Neural cell (in vitro differentiated cells): ENCODE measurements at regions not wholly inside any gene's neighbourhood (a gene's known extent, or its start where the extent isn't known, plus 50 kb on each side); places are given as distances from the start of the nearest gene placed in this dataset.

Experiments
- H2AFZ ChIP-seq: fragments of 200-600, 300-800 bp; sonication (generic), shearing (Covaris generic); 2 replicates; pipeline ENCODE4 v1.6.0; 2014; ENCODE audit warnings: low read depth, mild to moderate bottlenecking, antibody characterized with exemption, low read length, moderate library complexity
- H3F3A ChIP-seq: fragments of 200-600 bp; shearing (Covaris generic); 2 replicates; pipeline ENCODE4 v1.6.1; 2016; ENCODE audit warnings: mild to moderate bottlenecking, moderate library complexity, mixed read lengths, antibody characterized with exemption, low read length; ENCODE audit not compliant: insufficient read depth, poor library complexity, severe bottlenecking
- H3K27ac ChIP-seq: fragments of 200-600, 300-800 bp; sonication (generic), shearing (Covaris generic); 2 replicates; pipeline ENCODE4 v1.5.1; 2014; ENCODE audit warnings: mild to moderate bottlenecking, low read length, moderate library complexity
- H3K27me3 ChIP-seq: fragments of 300-800, 200-600 bp; sonication (generic), shearing (Covaris generic); 2 replicates; pipeline ENCODE4 v1.6.0; 2014; ENCODE audit warnings: mild to moderate bottlenecking, low read depth, low read length, moderate library complexity; ENCODE audit not compliant: insufficient read depth
- H3K36me3 ChIP-seq: fragments of 300-800, 200-600 bp; sonication (generic), shearing (Covaris generic); 2 replicates; pipeline ENCODE4 v1.5.1; 2014; ENCODE audit warnings: mild to moderate bottlenecking, antibody characterized with exemption, low read length, moderate library complexity; ENCODE audit not compliant: insufficient read depth
- H3K4me2 ChIP-seq: fragments of 300-800, 200-600 bp; sonication (generic), shearing (Covaris generic); 2 replicates; pipeline ENCODE4 v1.6.0; 2014; ENCODE audit warnings: mild to moderate bottlenecking, low read length
- H3K4me3 ChIP-seq: fragments of 300-800, 200-600 bp; sonication (generic), shearing (Covaris generic); 2 replicates; pipeline ENCODE4 v1.5.1; 2014; ENCODE audit warnings: mild to moderate bottlenecking, low read length, moderate library complexity
- H3K79me2 ChIP-seq: fragments of 200-600 bp; shearing (Covaris generic); replicated peaks from 2 replicates; pipeline ENCODE4 v1.6.0; 2014; ENCODE audit warnings: mild to moderate bottlenecking, low read length, moderate library complexity; ENCODE audit not compliant: insufficient read depth
- H3K9ac ChIP-seq: fragments of 300-800, 200-600 bp; sonication (generic), shearing (Covaris generic); 2 replicates; pipeline ENCODE4 v1.6.1; 2016; ENCODE audit warnings: mild to moderate bottlenecking, low read length, mixed read lengths
- H3K9me2 ChIP-seq: fragments of 200-600 bp; shearing (Covaris generic); 2 replicates; pipeline ENCODE4 v1.6.1; 2016; ENCODE audit warnings: mild to moderate bottlenecking, low read length, mixed read lengths; ENCODE audit not compliant: insufficient read depth
- H3K9me3 ChIP-seq: fragments of 200-600, 300-800 bp; sonication (generic), shearing (Covaris generic); 2 replicates; pipeline ENCODE4 v1.6.1; 2016; ENCODE audit warnings: mild to moderate bottlenecking, mixed run types, low read length, moderate library complexity, mixed read lengths
- H4K20me1 ChIP-seq: fragments of 200-600 bp; shearing (Covaris generic); 2 replicates; pipeline ENCODE4 v1.6.1; 2016; ENCODE audit warnings: mild to moderate bottlenecking, mixed run types; ENCODE audit not compliant: insufficient read depth
- CTCF ChIP-seq: fragments of 450-650 bp; IDR thresholded peaks from 2 replicates; pipeline ENCODE4 v1.5.1; 2014; ENCODE audit warnings: antibody characterized with exemption, mild to moderate bottlenecking, moderate library complexity; ENCODE audit not compliant: poor library complexity, severe bottlenecking
- EP300 ChIP-seq: fragments of 450-650 bp; conservative IDR thresholded peaks from 2 replicates; pipeline ENCODE4 v1.6.1; 2014; ENCODE audit warnings: antibody characterized with exemption, mild to moderate bottlenecking, moderate library complexity; ENCODE audit not compliant: poor library complexity, severe bottlenecking
- EZH2 ChIP-seq: fragments of 200-600, 300-800 bp; shearing (Covaris generic), sonication (generic); IDR thresholded peaks from 2 replicates; pipeline ENCODE4 v1.6.1; 2014; ENCODE audit warnings: antibody characterized with exemption, low read length, borderline replicate concordance, mild to moderate bottlenecking; ENCODE audit not compliant: insufficient read depth, poor library complexity, severe bottlenecking
- MXI1 ChIP-seq: fragments of 450-650 bp; conservative IDR thresholded peaks from 2 replicates; pipeline ENCODE4 v1.6.1; 2014; ENCODE audit warnings: antibody characterized with exemption, mild to moderate bottlenecking; ENCODE audit not compliant: poor library complexity, severe bottlenecking
- POLR2AphosphoS5 ChIP-seq: IDR thresholded peaks from 2 replicates; pipeline ENCODE4 v1.6.1; 2012
- RAD21 ChIP-seq: fragments of 450-650 bp; conservative IDR thresholded peaks from 2 replicates; pipeline ENCODE4 v1.6.1; 2014; ENCODE audit warnings: antibody characterized with exemption, mild to moderate bottlenecking, moderate library complexity
- REST ChIP-seq: IDR thresholded peaks from 2 replicates; pipeline ENCODE4 v1.6.1; 2012; ENCODE audit warnings: borderline replicate concordance
- SMC3 ChIP-seq: fragments of 450-650 bp; conservative IDR thresholded peaks from 2 replicates; pipeline ENCODE4 v1.6.1; 2014; ENCODE audit warnings: antibody characterized with exemption, mild to moderate bottlenecking, moderate library complexity; ENCODE audit not compliant: poor library complexity
- TAF1 ChIP-seq: IDR thresholded peaks from 2 replicates; pipeline ENCODE4 v1.6.1; 2012; ENCODE audit warnings: low read depth

GRCh38 chr5:109479260-109479860 lies 69.6 kb upstream of the PJA2 start:
- Histone ChIP-seq H4K20me1 (no peaks in the 10 kb centered on the region), H3K36me3 (no peaks in the 10 kb centered on the region), H3K27ac (no peak overlapping the region), H3K4me2 (no peak overlapping the region), H3K9me2 (no peaks in the 10 kb centered on the region), H3K9ac (no peak overlapping the region), H3K27me3 (no peaks in the 10 kb centered on the region), H3F3A (no peaks in the 10 kb centered on the region), H3K4me3 (no peak overlapping the region), H3K9me3 (no peaks in the 10 kb centered on the region), H3K79me2 (no peaks in the 10 kb centered on the region), H2AFZ (no peak overlapping the region)
- TF ChIP-seq TAF1 (no peak), EZH2 (no peak), SMC3 (peak; percentile 80), CTCF (peak; percentile 75), MXI1 (no peak), POLR2AphosphoS5 (no peak), RAD21 (peak; percentile 77), REST (no peak), EP300 (no peak)

GRCh38 chr5:109478830-109479229 lies 69.1 kb upstream of the PJA2 start:
- Histone ChIP-seq H3K27ac (no peak overlapping the region), H2AFZ (no peak overlapping the region), H3K79me2 (no peaks in the 10 kb centered on the region), H3K27me3 (no peaks in the 10 kb centered on the region), H3F3A (no peaks in the 10 kb centered on the region), H4K20me1 (no peaks in the 10 kb centered on the region), H3K9ac (no peak overlapping the region), H3K4me3 (no peak overlapping the region), H3K36me3 (no peaks in the 10 kb centered on the region), H3K4me2 (no peak overlapping the region), H3K9me3 (no peaks in the 10 kb centered on the region), H3K9me2 (no peaks in the 10 kb centered on the region)
- TF ChIP-seq SMC3 = no peak
- TF ChIP-seq EZH2 = no peak
- no peak for TF ChIP-seq POLR2AphosphoS5
- no peak for TF ChIP-seq MXI1
- no peak for TF ChIP-seq RAD21
- TF ChIP-seq REST = no peak
- no peak for TF ChIP-seq TAF1
- no peak for TF ChIP-seq EP300
- no peak for TF ChIP-seq CTCF
